ENCODE measurements at regions not wholly inside any gene's neighbourhood (a gene's known extent, or its start where the extent isn't known, plus 50 kb on each side); places are given as distances from the start of the nearest gene placed in this dataset.
"Not testable (repeated sequence)": the region's sequence is repeated elsewhere in the genome, so short reads cannot be mapped to it uniquely, and the experiment has no call there.

DNA sequence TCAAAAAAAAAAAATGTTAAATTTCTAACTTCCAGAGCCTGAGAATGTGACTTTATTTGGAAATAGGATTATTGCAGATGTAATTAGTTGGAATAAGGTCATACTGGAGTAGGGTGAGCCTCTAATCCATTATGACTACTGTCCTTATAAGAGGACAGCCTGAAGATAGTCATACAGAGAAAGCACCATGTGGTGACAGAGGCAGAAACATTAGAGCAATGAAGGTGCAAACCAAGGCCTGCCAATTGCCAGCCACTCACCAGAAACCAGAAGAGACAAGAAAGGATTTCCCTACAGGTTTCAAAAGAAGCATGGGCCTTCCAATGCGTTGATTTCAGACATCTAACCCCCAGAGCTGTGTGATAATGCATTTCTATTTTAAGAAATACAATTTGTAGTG, 659.2 kb upstream of the CHD1 start:
- DNase-seq (ENCODE audit: low read depth): no peak

DNA sequence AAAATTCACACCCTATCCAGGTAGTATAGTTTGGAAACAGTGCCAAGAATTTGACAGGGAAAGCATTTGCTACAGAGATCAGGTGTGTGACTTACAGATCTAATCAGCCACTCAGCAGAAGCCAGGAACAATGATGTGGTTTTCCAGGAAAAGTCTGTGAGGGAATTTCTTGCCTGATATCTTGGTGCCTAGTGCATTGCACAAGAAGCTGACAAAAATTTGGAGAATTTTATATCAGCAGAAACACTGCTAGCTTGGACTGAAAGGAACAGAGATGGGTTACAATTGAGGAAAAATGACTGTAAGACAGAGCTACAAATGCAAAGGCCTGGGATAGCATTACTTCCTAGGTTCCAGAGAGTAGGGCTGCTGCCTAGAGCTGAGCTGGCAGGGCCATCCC, 658.1 kb upstream of the CHD1 start:
- DNase-seq (ENCODE audit: low read depth): no peak

GRCh38 chr5:99581204-99581603, 652.4 kb upstream of the CHD1 start:
- DNase-seq (ENCODE audit: low read depth): not testable (repeated sequence)

- not testable (repeated sequence) for DNase-seq (ENCODE audit: low read depth)
Measured at GRCh38 chr5:99562937-99563627, 634.3 kb upstream of the CHD1 start.

DNA sequence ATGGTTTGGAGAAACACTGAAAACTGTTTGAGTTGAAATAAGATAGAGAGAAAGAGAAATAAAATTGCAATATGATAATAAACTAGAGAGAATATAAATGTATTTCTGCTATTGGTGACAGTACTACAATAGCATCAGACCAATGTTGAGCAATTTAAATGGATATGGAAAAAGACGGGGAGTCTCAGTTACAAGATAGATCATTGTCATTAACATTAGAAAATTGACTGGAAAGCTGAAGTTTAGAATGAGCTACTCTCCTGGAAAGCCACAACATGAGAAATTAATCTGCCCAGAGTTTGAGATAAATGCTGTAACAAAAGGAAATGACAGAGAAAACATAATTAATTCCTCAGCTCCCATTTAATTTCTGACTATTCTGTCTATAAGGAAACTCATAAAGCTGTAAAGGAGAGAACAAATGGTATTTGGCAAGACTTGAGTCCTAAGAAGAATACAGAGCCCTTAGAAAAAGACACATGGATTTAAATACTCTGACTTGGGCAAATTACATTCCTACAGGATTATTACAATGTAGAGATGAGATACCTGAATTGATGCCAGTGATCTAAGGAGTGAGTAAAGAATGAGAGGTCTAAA, 624.5 kb upstream of the CHD1 start:
- no peak for DNase-seq (ENCODE audit: low read depth)

GRCh38 chr5:99544356-99544755, 615.5 kb upstream of the CHD1 start:
- no peak for DNase-seq (ENCODE audit: low read depth)

DNA sequence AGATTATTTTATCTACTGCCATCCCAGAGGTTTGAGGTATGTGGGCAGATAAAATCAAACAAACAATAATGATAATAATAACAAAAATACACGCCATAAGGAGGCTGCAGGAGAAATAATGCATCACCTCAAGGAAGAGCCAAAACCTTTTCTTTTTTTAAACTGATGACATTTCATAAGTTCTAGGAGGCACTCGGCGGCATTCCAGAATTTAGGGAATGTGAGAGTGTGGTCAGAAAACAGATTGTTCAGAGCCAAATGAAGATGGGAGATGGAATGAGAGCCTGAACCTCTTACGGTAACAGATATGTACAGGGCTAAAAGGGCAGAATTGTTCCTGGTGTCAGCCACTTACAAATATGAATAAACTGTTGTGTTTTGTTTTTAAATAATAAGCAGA, 615.0 kb upstream of the CHD1 start:
- no peak for DNase-seq (ENCODE audit: low read depth)

- not testable (repeated sequence) for DNase-seq (ENCODE audit: low read depth)
Measured at GRCh38 chr5:99534241-99534640, 605.4 kb upstream of the CHD1 start.

DNA sequence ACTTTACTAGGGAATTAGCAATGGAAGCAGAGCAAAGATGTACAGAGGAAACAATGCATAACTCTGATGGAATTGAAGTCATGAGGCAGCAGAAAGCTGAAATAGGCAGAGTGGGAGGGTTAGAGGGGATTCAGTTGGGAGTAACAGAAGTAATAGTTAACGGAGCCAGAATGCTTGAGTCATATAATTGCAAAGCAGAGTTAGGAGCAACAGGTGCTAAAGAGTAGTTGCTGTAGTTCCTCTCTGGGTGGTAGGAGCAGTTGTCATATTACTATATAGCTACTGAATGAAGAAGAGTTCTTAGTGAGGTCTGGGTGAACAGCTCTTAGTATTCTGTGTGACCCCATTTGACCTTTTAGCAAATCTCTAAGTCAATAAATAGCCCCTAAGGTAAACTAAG, 592.9 kb upstream of the CHD1 start:
- DNase-seq (ENCODE audit: low read depth): not testable (repeated sequence)

DNA sequence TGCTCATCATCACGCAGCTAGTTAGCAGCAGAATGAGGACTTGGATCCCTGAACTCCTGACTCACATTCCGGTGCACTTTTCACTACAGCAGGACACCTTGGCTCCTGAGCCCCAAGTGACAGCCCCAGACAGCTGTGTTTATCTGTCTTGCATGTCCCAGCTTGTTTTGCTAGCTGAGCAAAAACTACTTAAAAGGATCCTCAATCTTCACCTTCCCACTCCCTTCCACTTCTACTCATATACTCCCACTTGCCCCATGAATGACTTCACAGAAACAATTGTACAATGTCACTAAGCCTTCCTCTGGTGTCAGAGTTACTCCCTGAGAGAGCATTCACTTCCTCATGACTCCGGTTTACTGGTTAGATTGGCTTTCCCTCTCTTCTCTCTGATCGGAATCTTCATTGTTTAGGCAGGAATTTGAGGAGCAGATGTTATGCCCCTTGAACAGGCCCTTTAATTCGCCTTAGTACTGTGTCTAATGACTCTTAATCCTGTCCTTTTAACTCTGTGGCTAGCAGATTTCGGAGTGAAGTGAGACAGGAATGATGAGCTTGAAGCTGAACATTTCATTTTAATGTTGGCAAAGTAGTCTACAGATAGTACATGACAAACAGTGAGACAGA, 587.2 kb upstream of the CHD1 start:
- not testable (repeated sequence) for DNase-seq (ENCODE audit: low read depth)

GRCh38 chr5:99510237-99510866, 581.5 kb upstream of the CHD1 start:
- not testable (repeated sequence) for DNase-seq (ENCODE audit: low read depth)

GRCh38 chr5:99509064-99509463, 580.3 kb upstream of the CHD1 start:
- not testable (repeated sequence) for DNase-seq (ENCODE audit: low read depth)

- DNase-seq (ENCODE audit: low read depth): not testable (repeated sequence)
Measured at GRCh38 chr5:99495456-99495855, 566.6 kb upstream of the CHD1 start.

- not testable (repeated sequence) for DNase-seq (ENCODE audit: low read depth)
Measured at GRCh38 chr5:99478450-99478849, 549.6 kb upstream of the CHD1 start.

DNA sequence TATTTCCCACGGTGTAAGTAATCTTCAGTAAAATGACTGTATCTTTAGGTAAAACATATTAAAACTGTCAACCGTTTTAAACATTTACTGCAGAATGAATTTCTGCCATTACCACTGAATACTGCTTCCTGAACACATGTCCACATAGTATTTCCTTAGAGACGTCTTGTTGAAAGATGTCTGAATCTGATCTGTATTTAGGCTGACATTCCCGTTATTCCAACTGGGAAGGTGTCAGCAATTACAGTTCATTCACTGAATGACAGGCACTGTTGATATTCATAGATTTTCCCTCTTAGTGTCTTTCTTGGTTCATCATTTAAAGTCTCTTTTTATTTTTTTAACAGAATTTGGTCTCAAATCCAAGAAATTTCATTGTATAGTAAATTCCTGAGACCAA, 544.5 kb upstream of the CHD1 start:
- not testable (repeated sequence) for DNase-seq (ENCODE audit: low read depth)

GRCh38 chr5:99471726-99472125, 542.9 kb upstream of the CHD1 start:
- not testable (repeated sequence) for DNase-seq (ENCODE audit: low read depth)

GRCh38 chr5:99471178-99471577, 542.4 kb upstream of the CHD1 start:
- not testable (repeated sequence) for DNase-seq (ENCODE audit: low read depth)

GRCh38 chr5:99470636-99471035, 541.8 kb upstream of the CHD1 start:
- not testable (repeated sequence) for DNase-seq (ENCODE audit: low read depth)

DNA sequence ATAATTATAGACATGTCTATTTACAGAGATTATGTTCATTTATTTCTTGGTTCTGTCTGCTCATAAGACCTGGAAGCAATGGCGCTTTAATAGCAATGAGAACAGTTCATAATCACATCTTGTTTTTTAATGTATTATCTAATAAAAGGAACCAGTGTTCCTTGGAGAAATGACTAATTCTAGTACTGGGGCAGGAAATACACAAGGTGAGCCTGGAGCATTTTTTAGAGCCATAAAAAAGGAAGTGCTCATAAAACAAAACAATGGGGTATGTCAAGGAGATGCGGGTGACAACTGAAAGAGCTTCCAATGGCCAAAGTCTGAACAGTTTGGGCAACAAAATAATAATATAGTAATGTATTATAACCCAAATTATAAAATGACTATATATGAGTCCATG, 531.9 kb upstream of the CHD1 start:
- DNase-seq (ENCODE audit: low read depth): no peak

DNA sequence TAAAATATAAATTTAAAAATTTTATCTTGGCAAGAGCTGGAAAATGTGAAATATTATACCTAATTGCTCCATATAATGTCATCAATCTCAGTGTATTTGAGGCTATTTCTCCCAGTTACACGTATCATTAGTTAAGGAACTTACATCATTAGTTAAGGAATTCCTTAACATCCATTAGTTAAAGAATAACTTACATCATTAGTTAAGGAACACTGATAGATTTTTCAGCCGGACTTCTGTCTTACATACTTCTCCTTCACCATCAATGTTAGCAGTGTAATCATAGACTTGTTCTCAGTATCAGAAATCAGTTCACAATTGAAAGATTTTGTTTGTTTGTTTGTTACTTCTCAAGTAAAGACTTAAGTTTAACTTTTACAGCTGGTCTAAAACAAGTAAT, 524.4 kb upstream of the CHD1 start:
- DNase-seq (ENCODE audit: low read depth): no peak

DNA sequence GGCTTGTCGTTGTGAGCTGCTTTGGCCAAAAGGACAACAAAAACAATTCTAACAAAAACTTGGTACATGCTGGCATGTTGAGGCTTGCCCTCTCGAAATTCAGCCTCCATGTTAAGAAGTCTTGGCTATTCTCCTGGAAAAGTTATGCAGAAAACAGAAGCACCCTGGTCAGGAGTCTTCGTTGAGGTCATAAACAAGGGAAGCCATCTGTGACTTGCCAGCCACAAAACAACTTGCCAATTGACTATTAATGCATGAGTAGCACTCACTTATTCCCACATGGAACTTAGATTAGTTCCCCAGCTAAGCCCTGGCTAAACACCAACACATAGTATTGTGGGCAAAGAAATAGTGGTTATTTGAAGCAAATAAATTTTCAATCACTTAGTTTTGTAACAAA, 521.0 kb upstream of the CHD1 start:
- no peak for DNase-seq (ENCODE audit: low read depth)

GRCh38 chr5:99445805-99446204, 517.0 kb upstream of the CHD1 start:
- no peak for DNase-seq (ENCODE audit: low read depth)

- no peak for DNase-seq (ENCODE audit: low read depth)
Measured at GRCh38 chr5:99441235-99441634, 512.4 kb upstream of the CHD1 start.

Data from fibroblast of the conjunctiva (primary cell).